Amygdala (tissue), 56 donors: ENCODE measurements at regions not wholly inside any gene's neighbourhood (a gene's known extent, or its start where the extent isn't known, plus 50 kb on each side); places are given as distances from the start of the nearest gene placed in this dataset.

Source experiments
- DNase-seq, 56 donors: peaks; one replicate each; lab custom pipeline; 2025; lab: John Stamatoyannopoulos, UW

DNA sequence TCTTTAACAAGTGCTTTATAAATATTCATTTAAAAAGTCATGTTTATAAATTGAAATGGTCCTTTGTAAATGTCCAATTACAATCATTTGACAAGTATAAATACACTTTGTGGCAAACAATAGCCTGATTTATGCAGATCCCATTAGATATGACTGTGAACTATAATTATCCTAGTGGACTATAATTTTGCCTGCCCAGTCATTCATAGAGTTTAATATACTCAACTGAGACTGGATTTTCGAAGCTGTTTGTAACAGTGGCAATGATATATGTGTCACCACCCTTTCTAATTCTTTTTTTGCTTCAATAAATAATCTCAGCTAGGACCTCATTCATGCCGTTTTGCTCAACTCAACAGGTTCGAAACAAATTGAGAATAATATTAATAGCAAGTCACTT lies 732.0 kb downstream of the PCDH18 start:
- DNase-seq, result no peak

DNA sequence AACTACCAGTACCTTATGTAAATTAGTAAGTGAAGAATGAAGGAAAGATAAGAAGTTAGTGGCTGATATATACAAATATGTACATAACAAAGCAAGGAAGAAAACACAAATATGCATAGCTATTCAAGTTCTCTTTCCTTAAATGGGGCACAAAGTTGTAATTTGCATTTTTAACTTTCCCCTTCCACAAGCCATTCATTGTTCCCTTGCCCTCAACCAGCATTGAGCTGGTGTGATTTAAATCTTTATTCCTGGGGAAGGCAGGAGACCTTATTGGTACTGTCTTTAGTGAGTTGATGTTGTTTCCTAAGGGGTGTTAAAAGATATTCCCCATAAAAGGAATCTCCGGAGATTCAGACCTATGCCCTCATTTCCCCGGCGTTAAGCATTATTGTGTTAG lies 735.3 kb downstream of the PCDH18 start:
- no peak for DNase-seq

DNA sequence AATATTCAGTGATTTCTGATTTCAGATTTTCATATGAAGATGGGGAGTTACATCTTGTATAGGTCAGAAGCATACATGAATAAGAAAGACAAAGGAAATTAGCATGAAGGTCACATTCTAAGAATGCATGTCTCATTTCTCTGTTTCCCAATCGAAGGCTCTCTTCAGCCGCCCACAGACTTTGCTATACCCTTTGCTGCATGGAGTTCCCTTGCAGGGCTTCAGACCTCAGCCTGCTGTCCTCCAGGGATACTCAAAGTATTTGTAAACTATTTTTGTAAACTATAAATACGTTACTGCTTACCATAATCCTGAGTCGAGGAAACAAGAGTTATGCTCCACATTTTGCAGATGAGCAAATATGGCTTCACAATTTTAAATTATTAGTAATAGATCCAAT lies 738.4 kb downstream of the PCDH18 start:
- no peak for DNase-seq

DNA sequence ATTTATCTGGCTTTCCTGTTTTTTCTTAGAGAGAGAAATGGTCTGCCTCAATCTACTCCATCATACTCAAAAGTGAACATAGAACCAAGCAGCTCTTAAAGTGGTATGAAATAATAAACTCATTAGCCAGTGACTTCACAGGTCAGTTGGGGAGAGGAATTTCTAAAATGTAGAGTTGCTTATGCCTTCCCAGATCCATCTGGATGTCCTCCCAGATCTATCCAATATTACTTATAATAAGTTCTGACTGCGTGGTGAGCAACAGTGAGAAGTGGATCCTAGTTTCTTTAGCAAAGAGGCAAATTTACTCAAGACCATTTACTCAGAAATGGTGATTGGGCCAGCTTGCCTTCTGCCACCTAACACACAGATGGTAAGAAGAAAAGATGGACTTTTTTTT lies 748.0 kb downstream of the PCDH18 start:
- no peak for DNase-seq

DNA sequence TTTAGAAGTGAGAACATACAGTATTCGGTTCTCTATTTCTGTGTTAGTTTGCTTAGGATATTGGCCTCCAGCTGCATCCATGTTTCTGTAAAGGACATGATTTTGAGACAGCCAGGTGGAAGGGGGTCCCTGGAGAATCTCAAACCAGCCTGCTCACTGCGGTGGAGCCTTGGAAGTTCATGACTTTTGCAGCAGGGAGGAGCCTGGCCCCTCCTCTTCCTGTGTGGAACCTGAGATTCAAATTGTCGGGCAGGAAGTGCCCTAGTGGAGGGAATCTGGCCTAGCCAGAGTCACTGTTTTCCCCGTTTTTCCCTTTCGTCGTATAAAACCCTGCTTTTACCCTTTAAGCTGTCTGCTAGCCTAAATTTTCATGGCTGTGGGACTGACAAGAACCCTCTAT lies 762.6 kb downstream of the PCDH18 start:
- DNase-seq, result no peak

DNA sequence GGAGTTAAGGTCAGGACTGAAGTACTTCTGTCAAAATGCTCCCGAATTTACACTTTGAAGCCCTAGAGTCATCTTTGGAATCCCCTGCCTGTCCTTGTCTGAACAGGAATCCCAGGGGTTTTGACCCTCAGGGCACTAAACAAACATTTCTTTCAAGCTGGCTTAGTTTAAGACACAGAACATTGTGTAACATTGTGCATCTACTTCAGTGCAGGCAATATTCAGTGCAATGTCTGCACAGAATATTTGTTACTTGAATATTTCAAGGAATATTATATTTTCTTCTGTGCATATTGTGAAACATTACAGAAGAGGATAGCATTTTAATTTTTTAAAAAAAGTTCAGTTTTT lies 763.4 kb downstream of the PCDH18 start:
- no peak for DNase-seq

DNA sequence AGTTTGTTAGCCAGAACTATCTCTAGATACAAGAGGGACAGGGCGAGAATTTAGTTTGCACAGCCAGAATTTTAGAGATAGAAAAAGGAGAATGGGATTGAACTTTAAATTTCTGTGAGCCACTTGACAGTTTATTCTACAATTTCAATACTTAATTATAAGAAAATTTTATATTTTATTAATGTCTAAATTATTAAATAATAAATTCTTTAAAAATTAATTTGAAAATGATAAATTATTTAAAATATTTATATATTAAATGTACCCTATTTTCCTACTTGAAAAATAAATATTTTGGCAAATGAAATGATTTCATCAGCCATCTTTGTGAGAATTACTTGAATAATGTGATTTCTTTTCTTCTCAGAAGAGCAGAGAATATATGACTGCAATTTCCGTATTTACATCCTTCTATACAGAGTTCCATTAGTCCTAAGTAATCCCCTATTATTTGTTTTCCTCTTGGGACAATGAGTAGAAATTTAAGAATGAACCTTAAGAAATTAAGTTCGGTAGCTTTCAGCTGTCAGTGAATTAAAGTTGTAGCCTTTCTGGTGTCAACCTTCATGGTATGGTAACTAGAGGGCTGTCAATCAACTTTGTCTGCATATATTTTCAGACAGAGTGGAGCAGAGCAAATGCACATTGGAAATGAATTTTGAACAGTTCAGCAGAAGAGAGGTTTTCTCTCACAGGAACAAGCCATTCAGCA lies 763.9 kb downstream of the PCDH18 start:
- DNase-seq, result no peak

DNA sequence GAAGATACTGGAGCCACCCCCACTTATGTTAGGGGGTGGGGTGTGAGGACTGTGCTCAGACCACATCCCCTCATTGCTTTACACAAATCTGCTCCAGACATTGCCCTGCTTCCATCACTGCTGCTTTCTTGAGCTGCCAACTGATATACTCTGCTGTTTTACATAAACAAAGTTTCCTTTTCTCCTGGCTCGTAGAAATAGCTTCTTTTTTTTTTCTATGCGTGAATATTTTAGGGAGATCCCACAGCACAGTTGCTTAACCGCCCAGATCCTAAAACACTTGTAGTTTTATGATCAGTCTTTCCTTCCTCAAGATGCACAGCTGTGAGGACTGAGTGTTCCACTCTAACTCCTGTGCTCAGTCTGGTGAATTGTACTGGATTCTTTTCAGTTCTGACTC lies 768.4 kb downstream of the PCDH18 start:
- no peak for DNase-seq

DNA sequence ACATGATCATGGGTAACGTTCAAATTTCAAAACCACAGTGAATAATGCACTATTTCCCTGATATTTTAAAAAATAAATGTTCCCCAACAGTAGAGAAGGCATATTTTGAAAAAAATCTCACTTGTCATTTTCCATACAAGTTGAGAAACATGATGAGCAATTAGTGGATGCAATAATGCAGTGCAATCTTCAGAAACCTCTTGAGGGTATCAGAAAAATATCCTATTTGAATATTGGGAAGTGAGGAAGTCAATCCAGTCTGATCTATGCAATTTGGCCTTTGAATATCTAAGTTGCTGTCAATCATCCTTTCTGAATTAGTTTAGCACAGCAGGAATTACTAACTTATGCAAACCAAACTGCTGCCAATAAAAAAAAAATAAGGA lies 776.8 kb downstream of the PCDH18 start:
- no peak for DNase-seq

DNA sequence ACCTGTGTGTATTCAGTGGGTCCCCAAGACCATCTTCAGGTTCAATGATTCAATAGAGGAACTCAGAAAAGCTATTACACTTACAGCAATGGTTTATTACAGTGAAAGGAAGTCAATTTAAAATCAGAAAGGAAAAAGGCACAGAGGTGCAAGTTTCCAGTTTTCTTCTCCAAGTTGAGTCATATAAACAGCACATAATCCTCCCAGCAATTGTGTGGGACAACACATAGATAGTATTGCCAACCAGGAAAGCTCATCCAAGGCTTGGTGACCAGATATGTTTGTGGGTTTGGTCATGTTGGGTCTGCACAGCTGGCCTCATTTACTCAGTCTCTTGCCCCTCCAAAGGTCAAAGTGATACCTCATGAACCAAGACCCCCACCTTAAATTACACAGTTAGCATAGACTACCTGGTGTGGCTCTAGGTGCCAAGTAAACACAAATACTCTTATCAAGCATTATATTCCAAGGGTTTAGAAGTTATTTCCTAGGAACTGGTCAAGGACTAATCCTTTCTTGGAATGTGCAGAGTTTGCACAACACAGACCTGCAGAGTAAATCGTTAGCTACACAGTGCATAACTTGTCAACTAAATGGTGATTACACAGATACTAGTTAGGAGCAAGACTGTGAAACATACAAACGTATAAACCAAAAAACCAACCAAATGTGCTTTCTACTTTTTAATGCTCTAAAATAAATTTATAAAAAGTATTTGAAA lies 777.3 kb downstream of the PCDH18 start:
- no peak for DNase-seq

DNA sequence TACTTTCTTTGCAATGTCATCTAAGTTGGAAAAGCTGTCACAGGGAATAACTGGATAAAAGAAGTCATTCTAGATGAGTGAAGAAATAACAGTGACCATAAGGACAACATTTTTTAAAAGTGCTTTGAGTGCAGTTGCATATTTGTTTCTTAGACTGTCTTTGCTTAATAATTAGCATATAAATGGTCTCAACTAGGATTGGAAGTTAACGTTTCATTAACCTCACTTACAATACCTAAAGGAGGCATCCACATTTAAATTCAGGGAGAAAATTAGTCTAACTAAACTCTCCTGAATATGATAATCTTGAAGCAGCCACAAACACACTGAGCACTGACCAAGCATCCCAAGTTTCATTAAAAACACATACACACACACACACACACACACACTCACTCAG lies 780.7 kb downstream of the PCDH18 start:
- DNase-seq, result no peak

DNA sequence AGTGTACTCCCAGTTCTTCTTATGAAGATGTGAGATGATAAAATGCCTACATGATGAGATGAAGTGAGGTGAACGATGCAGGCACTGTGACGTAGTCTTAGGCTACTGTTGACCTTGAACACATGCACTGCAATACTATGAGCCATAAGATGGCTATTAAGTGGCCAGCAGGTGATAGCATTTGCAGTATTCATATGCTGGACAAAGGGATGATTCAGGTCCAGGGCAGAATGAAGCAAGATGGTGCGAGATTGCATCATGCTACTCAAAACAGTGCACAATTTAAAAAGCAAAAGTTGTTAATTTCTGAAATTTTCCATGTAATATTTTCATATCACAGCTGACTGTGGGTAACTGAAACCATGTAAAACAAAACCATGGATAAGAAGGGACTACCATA lies 781.4 kb downstream of the PCDH18 start:
- DNase-seq, result no peak

DNA sequence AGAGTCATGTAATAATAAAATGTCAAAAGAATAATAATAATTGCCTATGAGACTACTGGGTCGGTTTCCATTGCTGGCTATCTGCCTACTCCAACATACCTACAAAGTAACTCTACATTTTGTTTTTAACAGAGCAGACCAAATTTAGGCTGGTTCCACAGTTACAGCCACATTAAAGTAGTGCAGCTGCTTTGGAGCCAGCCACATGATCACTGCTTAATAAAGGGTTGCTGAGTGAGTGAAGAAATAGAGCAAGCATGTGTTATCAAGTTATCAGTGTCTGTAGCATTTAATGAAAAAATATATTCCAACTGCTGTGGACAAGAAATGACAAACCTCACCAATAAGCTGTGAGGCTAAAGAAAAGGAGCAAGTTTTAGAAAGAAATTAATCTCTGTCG lies 782.3 kb downstream of the PCDH18 start:
- no peak for DNase-seq

DNA sequence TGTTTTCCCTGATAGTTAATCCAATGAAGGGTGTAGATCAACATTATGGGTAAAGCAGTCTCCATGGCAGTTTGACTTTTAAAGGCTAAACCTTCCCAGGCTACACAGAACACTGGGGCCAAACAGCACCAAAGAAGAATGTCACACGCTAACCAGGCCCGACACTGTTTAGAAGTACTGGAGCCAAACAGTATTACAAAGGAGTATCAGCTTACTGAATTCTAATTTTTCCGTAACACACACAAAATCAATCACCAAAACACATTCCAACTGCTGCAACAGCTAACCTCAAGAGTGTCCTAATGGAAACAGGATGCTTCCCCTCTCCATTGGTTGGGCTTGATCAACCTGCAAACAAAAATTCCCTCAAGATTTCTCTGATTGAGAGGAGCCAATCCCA lies 783.5 kb downstream of the PCDH18 start:
- DNase-seq, result no peak

DNA sequence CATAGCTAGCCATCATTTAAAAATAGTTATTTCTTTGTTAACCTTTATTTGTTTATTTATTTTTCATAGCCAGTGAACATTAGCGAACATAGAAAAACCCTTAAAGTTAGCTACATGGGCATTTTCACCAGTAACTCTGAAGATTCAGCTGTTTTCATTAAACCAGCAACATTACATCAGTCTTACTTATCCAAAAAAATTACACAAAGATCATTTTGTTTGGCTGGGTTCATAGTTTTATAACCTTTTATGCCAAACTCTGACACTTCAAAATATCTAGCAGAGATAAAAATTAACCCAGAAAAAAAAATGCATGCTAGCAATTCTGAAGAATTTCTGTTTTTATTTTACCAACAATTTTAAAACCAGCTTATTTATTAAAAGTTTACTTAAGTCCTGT lies 784.1 kb downstream of the PCDH18 start:
- no peak for DNase-seq

DNA sequence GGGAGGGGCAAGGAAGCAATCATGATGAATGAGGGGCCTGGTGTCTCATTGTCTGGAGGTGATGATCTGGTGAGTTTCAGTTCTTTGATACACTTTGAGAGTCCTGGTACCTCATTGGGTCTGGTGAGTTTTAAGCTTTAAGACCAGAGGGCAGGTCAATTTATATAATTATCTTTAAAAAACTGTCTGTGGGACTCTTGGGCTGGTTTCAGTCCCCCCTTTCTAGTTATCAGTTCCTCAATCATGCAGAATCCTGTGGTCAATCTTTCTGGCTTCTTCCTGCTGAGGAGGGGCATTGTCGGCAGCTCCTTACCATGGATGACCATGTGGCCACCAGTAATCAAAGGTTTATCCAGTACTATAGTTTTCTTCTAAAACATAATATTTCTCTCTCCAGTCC lies 789.1 kb downstream of the PCDH18 start:
- DNase-seq, result no peak

DNA sequence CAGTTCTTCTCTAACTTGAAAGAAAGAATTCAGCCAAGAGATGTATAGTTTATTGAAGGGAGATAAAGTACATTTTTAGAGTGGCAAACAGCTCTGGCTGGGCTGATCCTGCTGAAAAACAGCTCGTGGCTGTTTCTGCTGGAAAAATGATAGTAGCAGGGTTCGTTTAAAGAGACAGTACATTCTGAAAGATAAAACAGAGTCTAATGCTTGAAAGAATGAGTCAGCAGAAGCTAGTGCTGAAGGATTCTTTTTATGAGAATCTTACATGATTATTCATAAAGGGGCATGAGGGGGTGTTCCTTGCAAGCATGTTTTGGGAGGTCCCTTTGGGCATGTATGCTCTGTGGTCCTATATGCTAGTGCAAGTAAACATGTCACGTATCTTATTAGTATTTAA lies 790.0 kb downstream of the PCDH18 start:
- DNase-seq, result no peak

DNA sequence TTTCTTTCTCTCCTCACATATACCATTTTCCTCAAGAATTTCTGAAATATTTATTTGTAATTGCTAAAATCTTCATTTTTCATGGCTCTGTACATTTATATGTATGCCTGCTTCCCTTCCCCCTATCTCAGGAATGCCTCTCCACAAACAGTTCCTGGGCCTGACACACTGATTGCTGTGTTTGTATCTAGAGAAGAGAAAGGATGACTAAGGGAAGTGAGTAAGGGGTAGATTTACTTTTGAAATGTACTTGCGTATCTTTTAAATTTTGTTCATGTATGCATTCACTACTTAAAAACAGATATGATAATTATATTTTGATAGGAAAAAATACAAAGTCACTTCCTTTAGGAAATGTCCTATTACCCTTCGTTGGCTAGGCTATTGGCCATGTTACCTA lies 790.8 kb downstream of the PCDH18 start:
- DNase-seq, result no peak

DNA sequence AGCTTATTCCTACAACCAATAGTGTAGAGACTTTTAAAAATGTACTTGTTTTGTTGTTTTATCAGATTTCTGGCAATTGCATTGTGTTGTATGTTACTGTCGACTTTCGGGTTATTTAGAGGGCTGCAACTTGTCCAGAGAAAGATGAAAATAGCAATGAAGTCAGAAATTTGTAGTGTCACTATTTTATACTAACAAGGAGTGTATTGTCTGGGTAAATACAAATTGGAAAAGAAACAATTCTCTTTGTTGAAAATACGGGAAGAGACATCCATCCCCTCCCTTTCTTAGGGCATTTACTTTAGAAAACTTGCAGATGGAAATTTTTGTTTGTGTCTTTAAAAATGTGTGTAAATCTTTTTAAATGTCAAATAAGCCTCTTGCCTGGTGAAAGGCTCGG lies 792.0 kb downstream of the PCDH18 start:
- DNase-seq, result no peak

DNA sequence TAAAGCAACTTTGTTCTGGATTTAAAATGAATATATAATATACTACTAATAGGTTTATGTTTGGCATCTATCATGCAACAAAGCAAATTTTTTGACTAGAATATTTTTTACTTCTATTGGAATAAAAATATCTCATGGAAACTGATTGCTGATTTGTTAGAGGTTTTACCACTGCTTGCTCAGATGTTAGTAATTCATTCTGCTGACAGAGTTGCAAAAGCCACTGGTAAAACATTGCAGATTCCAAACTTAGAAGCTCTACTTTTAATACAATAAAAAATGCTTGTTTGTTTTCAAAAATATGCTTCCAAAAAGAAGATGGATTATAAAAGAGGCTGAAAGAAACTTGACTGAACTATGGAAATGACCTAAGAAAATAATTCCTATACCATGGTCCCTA lies 795.2 kb downstream of the PCDH18 start:
- DNase-seq, result no peak

DNA sequence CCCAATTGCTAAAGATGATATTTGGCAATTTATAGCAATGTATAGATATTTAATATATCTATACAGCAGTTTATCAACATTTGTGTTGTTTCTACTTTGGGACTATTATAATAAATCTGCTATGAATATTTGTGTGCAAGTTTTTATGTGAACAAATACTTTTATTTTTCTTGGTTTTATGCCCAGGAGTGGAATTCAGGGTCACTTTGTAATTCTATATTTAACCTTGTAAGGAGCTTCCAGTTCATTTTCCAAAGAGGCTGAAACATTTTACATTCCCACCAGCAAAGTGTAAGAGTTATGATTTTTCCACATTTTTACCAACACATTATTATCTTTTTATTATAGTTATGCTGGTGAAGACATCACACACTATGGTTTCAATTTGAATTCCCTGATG lies 801.3 kb downstream of the PCDH18 start:
- DNase-seq, result no peak

DNA sequence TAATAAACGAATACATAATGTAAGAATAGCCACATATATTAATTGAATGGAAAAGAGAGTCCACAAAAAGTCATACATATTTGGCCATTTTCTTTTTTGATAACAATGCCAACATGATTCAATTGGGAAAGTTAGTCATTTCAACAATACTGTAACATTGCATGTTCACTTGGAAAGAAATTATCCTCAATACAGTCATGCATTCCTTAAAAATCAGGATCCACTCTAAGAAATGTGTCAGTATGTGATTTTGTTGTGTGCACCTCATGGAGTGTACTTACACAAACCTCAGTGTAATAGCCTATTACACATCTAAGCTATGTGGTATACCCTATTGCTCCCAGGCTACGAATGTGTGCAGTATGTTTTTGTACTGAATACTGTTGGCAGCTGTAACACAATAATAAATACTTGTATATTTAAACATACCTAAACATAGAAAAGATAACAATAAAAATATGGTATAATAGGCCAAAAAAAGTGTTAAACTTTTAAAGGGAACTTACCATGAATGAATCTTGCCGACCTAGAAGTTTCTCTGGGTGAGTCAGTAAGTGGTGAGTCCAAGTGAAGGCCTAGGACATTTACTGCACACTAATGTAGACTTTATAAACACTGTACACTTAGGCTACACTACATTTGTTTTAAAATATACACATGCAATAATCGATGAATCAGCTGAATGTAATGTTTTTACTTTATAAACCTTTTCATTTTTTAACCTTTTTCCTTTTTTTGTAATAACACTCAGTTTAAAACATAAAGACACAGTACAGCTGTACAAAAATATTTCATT lies 806.8 kb downstream of the PCDH18 start:
- no peak for DNase-seq
